ENCODE measurements at regions not wholly inside any gene's neighbourhood (a gene's known extent, or its start where the extent isn't known, plus 50 kb on each side); places are given as distances from the start of the nearest gene placed in this dataset.

- no peak for TF ChIP-seq EZH2 (IDR thresholded peaks at IDR 0.05; ENCODE audit: low read length)
- TF ChIP-seq, protein P1, sequence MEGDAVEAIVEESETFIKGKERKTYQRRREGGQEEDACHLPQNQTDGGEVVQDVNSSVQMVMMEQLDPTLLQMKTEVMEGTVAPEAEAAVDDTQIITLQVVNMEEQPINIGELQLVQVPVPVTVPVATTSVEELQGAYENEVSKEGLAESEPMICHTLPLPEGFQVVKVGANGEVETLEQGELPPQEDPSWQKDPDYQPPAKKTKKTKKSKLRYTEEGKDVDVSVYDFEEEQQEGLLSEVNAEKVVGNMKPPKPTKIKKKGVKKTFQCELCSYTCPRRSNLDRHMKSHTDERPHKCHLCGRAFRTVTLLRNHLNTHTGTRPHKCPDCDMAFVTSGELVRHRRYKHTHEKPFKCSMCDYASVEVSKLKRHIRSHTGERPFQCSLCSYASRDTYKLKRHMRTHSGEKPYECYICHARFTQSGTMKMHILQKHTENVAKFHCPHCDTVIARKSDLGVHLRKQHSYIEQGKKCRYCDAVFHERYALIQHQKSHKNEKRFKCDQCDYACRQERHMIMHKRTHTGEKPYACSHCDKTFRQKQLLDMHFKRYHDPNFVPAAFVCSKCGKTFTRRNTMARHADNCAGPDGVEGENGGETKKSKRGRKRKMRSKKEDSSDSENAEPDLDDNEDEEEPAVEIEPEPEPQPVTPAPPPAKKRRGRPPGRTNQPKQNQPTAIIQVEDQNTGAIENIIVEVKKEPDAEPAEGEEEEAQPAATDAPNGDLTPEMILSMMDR (optimal IDR thresholded peaks at IDR 0.05 in 1 of 3, IDR thresholded peaks at IDR 0.05 in 1 of 3, conservative IDR thresholded peaks at IDR 0.05 in 1 of 3; ENCODE audit: extremely low read depth in 1 of 3, insufficient read depth in 2 of 3, low read length in 3 of 3), result no peak
- Histone ChIP-seq H3K4me3 (ENCODE audit: control insufficient read depth in 2 of 3, extremely low read depth in 1 of 3, insufficient read depth in 2 of 3, low read depth in 1 of 3, low read length in 3 of 3) (no peak overlapping the region), H3K79me2 (ENCODE audit: control insufficient read depth, insufficient read depth, low read length) (no peaks in the 10 kb centered on the region), H3K9me1 (ENCODE audit: control insufficient read depth, extremely low read depth, insufficient read depth, low read length) (no peaks in the 10 kb centered on the region), H3K4me1 (ENCODE audit: control insufficient read depth, extremely low read depth, insufficient read depth, low read length) (peaks cover 5% of the 10 kb centered on the region), H3K27ac (ENCODE audit: control insufficient read depth, insufficient read depth, low read length) (no peak overlapping the region), H3K27me3 (ENCODE audit: control insufficient read depth, extremely low read depth, insufficient read depth, low read length) (no peaks in the 10 kb centered on the region), H3K4me2 (ENCODE audit: control insufficient read depth, extremely low read depth, insufficient read depth, low read depth, low read length) (no peak overlapping the region), H2AFZ (ENCODE audit: control insufficient read depth, low read length) (no peak overlapping the region), H3K36me3 (ENCODE audit: control insufficient read depth in 2 of 2, extremely low read depth in 1 of 2, insufficient read depth in 2 of 2, low read length in 2 of 2) (no peaks in the 10 kb centered on the region), H3K9me3 (ENCODE audit: control insufficient read depth, low read depth, low read length) (peaks cover 2% of the 10 kb centered on the region), H3K9ac (ENCODE audit: control insufficient read depth, extremely low read depth, insufficient read depth, low read length) (no peak overlapping the region), H4K20me1 (ENCODE audit: control insufficient read depth, extremely low read depth, insufficient read depth, low read length) (no peaks in the 10 kb centered on the region)
- dilution Hi-C loops (cut with MboI; ENCODE audit: extremely low pct_ligation_motif_present, low sequenced_read_pairs), result no loop called here
- FAIRE-seq (no peak), DNase-seq (ENCODE audit: low read depth, low spot score) (no peak)
Measured at GRCh38 chr3:107884719-107885460, 205.9 kb downstream of the CD47 start.

DNA sequence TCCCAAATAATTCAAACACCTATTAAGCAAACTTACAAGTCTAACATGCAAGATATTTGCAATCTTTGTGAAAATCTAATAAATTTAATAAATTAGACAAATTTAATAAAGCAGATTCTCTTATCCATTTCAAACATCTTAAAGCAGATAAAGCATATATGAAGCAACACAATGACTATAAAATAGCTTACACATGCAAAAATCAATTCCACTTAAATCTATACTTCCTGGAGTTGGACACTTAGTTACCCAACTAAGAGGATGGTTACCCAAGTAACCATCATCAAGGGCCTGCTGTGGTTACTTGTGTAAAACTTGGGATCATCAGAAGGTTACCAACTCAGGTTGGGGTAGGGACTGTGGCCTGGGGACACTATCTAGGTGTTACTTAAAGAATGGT is 206.8 kb downstream of the CD47 start:
- no peak overlapping the region for H2AFZ ChIP-seq (ENCODE audit: control insufficient read depth, low read length)
- FAIRE-seq (no peak), DNase-seq (ENCODE audit: low read depth, low spot score) (no peak)
- H3K9me1 ChIP-seq (ENCODE audit: control insufficient read depth, extremely low read depth, insufficient read depth, low read length), result no peaks in the 10 kb centered on the region
- H4K20me1 ChIP-seq (ENCODE audit: control insufficient read depth, extremely low read depth, insufficient read depth, low read length), result no peaks in the 10 kb centered on the region
- H3K27me3 ChIP-seq (ENCODE audit: control insufficient read depth, extremely low read depth, insufficient read depth, low read length), result no peaks in the 10 kb centered on the region
- TF ChIP-seq EZH2 (IDR thresholded peaks at IDR 0.05; ENCODE audit: low read length), result no peak
- TF ChIP-seq, protein P1 (optimal IDR thresholded peaks at IDR 0.05 in 1 of 3, IDR thresholded peaks at IDR 0.05 in 1 of 3, conservative IDR thresholded peaks at IDR 0.05 in 1 of 3; ENCODE audit: extremely low read depth in 1 of 3, insufficient read depth in 2 of 3, low read length in 3 of 3), result no peak
- no peak overlapping the region for H3K27ac ChIP-seq (ENCODE audit: control insufficient read depth, insufficient read depth, low read length)
- dilution Hi-C loops (cut with MboI; ENCODE audit: extremely low pct_ligation_motif_present, low sequenced_read_pairs), result no loop called here
- H3K4me2 ChIP-seq (ENCODE audit: control insufficient read depth, extremely low read depth, insufficient read depth, low read depth, low read length), result no peak overlapping the region
- no peak overlapping the region for H3K4me3 ChIP-seq (ENCODE audit: control insufficient read depth in 2 of 3, extremely low read depth in 1 of 3, insufficient read depth in 2 of 3, low read depth in 1 of 3, low read length in 3 of 3)
- peaks cover 5% of the 10 kb centered on the region for H3K4me1 ChIP-seq (ENCODE audit: control insufficient read depth, extremely low read depth, insufficient read depth, low read length)
- H3K9me3 ChIP-seq (ENCODE audit: control insufficient read depth, low read depth, low read length), result no peaks in the 10 kb centered on the region
- no peaks in the 10 kb centered on the region for H3K79me2 ChIP-seq (ENCODE audit: control insufficient read depth, insufficient read depth, low read length)
- no peaks in the 10 kb centered on the region for H3K36me3 ChIP-seq (ENCODE audit: control insufficient read depth in 2 of 2, extremely low read depth in 1 of 2, insufficient read depth in 2 of 2, low read length in 2 of 2)
- H3K9ac ChIP-seq (ENCODE audit: control insufficient read depth, extremely low read depth, insufficient read depth, low read length), result no peak overlapping the region

Data from keratinocyte (primary cell).